ENCODE measurements at regions not wholly inside any gene's neighbourhood (a gene's known extent, or its start where the extent isn't known, plus 50 kb on each side); places are given as distances from the start of the nearest gene placed in this dataset.

- Mint-ChIP-seq H3K27ac (ENCODE audit: unreplicated experiment) (no peak overlapping the region), H3K27me3 (ENCODE audit: low read depth) (peaks cover 3% of the 10 kb centered on the region), H3K36me3 (ENCODE audit: low read depth) (no peaks in the 10 kb centered on the region), H3K9me3 (peaks cover 3% of the 10 kb centered on the region), H3K4me3 (no peak overlapping the region), H3K4me1 (no peaks in the 10 kb centered on the region)
- TF ChIP-seq CTCF (conservative IDR thresholded peaks at IDR 0.05): no peak
- no peak for DNase-seq (ENCODE audit: low read depth, low spot score)
Observed at GRCh38 chr10:111811517-111811916, 372.0 kb downstream of the GPAM start.

- TF ChIP-seq CTCF (conservative IDR thresholded peaks at IDR 0.05): no peak
- Mint-ChIP-seq H3K36me3 (ENCODE audit: low read depth) (no peaks in the 10 kb centered on the region), H3K9me3 (no peaks in the 10 kb centered on the region), H3K4me1 (no peaks in the 10 kb centered on the region), H3K27ac (ENCODE audit: unreplicated experiment) (no peak overlapping the region), H3K27me3 (ENCODE audit: low read depth) (peaks cover 3% of the 10 kb centered on the region), H3K4me3 (no peak overlapping the region)
- no peak for DNase-seq (ENCODE audit: low read depth, low spot score)
Observed at GRCh38 chr10:111820471-111820870, 363.1 kb downstream of the GPAM start.

- no peaks in the 10 kb centered on the region for H3K27me3 Mint-ChIP-seq (ENCODE audit: low read depth)
- H3K27ac Mint-ChIP-seq (ENCODE audit: unreplicated experiment): no peak overlapping the region
- no peak overlapping the region for H3K4me3 Mint-ChIP-seq
- no peaks in the 10 kb centered on the region for H3K4me1 Mint-ChIP-seq
- H3K9me3 Mint-ChIP-seq: no peaks in the 10 kb centered on the region
- DNase-seq (ENCODE audit: low read depth, low spot score): no peak
- no peak for TF ChIP-seq CTCF (conservative IDR thresholded peaks at IDR 0.05)
- no peaks in the 10 kb centered on the region for H3K36me3 Mint-ChIP-seq (ENCODE audit: low read depth)
Observed at GRCh38 chr10:111821871-111822270, 361.7 kb downstream of the GPAM start.

DNA sequence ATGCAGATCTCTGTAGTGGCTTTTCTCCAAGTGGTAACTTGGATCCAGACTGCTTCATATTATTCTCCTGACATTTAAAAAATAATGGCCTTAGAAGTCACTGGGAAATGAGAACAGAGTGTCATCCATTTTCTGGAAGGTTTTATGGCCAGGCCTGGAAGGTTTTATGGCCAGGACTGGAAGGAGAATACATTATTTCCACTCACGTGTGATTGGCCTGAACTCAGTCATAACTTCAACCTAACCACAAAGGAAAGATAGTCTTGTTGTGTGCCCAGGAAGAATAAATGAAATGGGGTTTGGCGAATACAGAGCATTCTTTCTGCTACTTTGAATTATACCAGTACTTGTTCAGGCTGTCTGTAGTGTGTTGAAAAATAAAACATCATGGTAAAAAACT, 360.9 kb downstream of the GPAM start:
- Mint-ChIP-seq H3K9me3 (no peaks in the 10 kb centered on the region), H3K27ac (ENCODE audit: unreplicated experiment) (no peak overlapping the region), H3K4me1 (no peaks in the 10 kb centered on the region), H3K4me3 (no peak overlapping the region), H3K27me3 (ENCODE audit: low read depth) (no peaks in the 10 kb centered on the region), H3K36me3 (ENCODE audit: low read depth) (no peaks in the 10 kb centered on the region)
- TF ChIP-seq CTCF (conservative IDR thresholded peaks at IDR 0.05): no peak
- no peak for DNase-seq (ENCODE audit: low read depth, low spot score)

DNA sequence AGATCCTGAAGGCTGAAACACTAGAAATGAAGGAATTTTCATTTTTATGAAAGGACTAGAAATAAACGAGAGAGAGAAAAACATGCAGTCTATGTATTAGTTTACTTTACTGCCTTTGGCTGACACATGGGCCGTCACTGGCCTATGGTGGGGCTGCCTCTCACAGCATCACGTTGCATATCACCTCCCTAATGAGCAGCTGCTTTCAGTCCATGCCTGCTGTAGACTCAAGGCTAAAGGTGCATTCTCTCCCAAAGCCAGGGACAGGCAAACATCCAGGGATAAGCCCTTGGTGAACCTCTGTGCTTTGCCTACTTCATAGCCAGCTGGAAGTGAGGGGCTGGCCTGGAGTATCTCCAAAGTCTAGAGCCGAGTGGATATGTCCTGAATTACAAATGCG, 359.4 kb downstream of the GPAM start:
- H3K4me3 Mint-ChIP-seq: no peak overlapping the region
- no peaks in the 10 kb centered on the region for H3K4me1 Mint-ChIP-seq
- H3K36me3 Mint-ChIP-seq (ENCODE audit: low read depth): no peaks in the 10 kb centered on the region
- no peaks in the 10 kb centered on the region for H3K9me3 Mint-ChIP-seq
- no peaks in the 10 kb centered on the region for H3K27me3 Mint-ChIP-seq (ENCODE audit: low read depth)
- DNase-seq (ENCODE audit: low read depth, low spot score): no peak
- H3K27ac Mint-ChIP-seq (ENCODE audit: unreplicated experiment): no peak overlapping the region
- TF ChIP-seq CTCF (conservative IDR thresholded peaks at IDR 0.05): no peak

DNA sequence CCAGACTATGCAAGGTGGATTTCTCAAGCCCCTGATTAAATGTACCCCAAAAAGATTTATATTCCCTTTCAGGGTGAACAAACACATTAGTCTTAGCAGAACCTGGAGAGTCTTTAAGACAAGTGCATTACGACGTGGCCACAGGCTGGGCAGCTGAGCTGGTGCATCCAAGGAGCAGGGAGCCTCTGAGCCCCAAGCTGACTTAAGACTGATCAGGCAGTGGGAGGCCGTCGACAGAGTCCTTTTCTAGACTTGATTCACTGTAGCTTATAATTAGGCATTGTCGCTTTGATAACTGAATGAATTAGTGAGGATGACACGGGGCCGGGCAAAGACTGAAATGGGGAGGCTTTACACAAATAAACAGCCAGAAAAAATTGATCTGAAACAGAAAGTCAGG, 353.2 kb downstream of the GPAM start:
- TF ChIP-seq CTCF (conservative IDR thresholded peaks at IDR 0.05): no peak
- H3K9me3 Mint-ChIP-seq: no peaks in the 10 kb centered on the region
- no peaks in the 10 kb centered on the region for H3K27me3 Mint-ChIP-seq (ENCODE audit: low read depth)
- H3K4me1 Mint-ChIP-seq: peaks cover 20% of the 10 kb centered on the region
- no peak for DNase-seq (ENCODE audit: low read depth, low spot score)
- H3K36me3 Mint-ChIP-seq (ENCODE audit: low read depth): no peaks in the 10 kb centered on the region
- H3K4me3 Mint-ChIP-seq: no peak overlapping the region
- H3K27ac Mint-ChIP-seq (ENCODE audit: unreplicated experiment): no peak overlapping the region

Measured in neural crest cell (in vitro differentiated cells).